HG02885 (cell line): ENCODE measurements at regions not wholly inside any gene's neighbourhood (a gene's known extent, or its start where the extent isn't known, plus 50 kb on each side); places are given as distances from the start of the nearest gene placed in this dataset.

Experiments
- ATAC-seq: cut with Tn5 transposase; IDR thresholded peaks from one replicate; pipeline ENCODE4 v1.9.1; 2021; ENCODE audit warnings: mild to moderate bottlenecking; ENCODE audit not compliant: unreplicated experiment, poor library complexity

GRCh38 chr6:126419901-126420300 lies 80.0 kb downstream of the CENPW start:
- no peak for ATAC-seq

- no peak for ATAC-seq
Observed at GRCh38 chr6:126422912-126423311, 83.0 kb downstream of the CENPW start.

- no peak for ATAC-seq
Observed at GRCh38 chr6:126427713-126428112, 87.8 kb downstream of the CENPW start.

DNA sequence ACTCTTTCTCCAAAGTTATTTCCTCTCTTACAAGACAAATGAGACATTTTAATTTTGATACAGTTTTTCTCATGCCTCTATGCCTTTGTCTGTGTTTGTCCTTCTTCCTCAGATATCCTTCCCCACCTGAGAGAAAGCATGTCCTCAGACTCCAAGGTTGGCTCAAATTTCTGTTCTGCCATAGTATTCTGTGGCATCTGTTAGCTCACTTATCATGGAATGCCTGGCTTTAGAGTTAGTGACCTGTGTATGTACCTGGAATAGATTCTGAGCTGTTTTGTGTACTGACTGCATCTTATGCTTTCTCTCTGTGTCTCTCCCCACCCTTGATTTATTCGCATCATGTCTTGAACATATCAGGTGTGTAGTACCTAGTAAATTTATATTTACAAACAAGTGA lies 90.0 kb downstream of the CENPW start:
- ATAC-seq = no peak

- ATAC-seq = no peak
Observed at GRCh38 chr6:126432564-126432963, 92.6 kb downstream of the CENPW start.

- ATAC-seq = no peak
Observed at GRCh38 chr6:126433927-126434326, 94.0 kb downstream of the CENPW start.

- ATAC-seq = no peak
Observed at GRCh38 chr6:126437205-126437604, 97.3 kb downstream of the CENPW start.

- no peak for ATAC-seq
Observed at GRCh38 chr6:126439040-126439439, 99.1 kb downstream of the CENPW start.

DNA sequence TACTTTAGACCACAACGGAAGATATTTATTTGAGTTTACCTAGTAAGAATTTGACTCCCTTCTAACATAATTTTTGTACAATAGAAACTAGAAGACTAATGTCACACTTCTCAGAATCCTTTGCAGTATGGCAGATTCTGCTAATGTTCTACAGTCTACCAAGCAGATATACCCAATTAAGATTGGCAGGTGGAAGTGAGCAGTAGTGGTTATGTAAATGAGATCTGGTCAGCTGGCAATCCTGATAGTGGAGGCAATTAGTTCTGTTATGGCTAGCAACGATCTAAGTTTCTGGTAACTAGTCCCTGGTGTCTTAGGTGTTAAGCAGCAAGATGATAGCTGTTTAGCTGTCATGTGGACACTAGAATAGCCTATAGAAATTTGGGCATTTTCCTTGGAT lies 101.0 kb downstream of the CENPW start:
- no peak for ATAC-seq

DNA sequence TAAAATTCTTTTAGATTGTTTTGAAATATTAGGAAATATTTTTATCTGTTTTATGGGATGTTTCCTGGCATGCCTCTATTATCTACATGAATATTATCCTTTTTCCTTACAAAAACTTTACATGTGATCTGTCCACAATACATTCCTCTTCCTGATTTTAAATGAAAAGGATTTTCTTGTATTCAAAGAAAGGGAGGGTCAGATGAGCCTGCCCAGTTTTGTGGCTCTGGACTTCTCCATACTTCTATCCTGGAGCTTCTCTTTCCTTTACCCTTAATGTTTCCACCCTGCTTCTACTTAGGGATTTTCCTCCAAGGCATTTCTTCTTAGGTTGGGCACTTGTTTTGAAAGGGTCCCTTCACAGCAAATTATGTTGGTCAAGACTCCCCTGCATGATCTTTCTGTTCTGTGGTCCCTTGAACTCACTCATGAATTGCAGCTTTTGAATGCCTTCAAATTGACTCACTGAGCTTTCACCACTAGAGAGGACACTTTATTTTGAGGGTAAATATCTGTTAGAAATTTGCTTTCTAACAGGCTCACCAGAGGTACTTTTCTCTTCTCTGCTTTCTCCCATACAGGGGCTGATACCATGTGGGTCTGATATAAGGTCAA lies 104.9 kb downstream of the CENPW start:
- ATAC-seq = no peak

DNA sequence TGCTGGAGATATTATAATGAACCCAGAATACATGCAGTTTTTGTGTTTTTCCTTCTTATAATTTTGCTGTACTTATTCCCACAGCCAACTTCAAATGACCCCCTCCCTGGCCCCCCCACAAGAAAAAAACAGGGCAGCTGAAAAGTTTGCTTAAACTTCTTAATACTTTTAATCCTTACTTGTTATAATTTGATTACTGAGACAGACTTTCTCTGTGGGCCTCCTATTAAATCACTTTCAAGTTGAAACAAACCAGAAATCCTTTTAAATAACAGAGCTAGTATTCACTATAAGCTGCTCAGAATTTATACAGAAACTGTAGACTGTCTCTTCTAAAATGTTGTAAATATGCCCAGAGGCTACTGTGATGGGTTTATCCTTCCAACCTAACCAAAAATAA lies 106.3 kb downstream of the CENPW start:
- ATAC-seq = no peak

DNA sequence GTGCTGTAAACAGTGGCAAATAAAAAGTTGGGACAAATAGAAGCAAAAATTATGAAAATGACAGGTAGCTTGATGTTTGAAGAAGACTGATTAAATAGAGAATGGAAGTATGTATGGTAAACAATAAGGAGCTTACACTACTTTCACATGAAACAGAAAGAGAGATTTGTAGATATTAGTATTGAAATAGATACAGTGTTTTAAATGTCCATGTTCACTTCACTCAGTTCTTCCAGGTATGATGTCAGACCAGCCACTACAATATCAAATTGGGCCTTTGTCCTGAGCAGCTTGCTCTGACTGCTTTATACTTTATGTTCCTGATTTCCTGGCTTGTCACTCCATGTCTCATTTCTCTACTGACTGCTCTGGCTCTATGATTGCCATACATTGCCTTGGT lies 107.5 kb downstream of the CENPW start:
- ATAC-seq = no peak

GRCh38 chr6:126461045-126461444 lies 121.1 kb downstream of the CENPW start:
- ATAC-seq = no peak

DNA sequence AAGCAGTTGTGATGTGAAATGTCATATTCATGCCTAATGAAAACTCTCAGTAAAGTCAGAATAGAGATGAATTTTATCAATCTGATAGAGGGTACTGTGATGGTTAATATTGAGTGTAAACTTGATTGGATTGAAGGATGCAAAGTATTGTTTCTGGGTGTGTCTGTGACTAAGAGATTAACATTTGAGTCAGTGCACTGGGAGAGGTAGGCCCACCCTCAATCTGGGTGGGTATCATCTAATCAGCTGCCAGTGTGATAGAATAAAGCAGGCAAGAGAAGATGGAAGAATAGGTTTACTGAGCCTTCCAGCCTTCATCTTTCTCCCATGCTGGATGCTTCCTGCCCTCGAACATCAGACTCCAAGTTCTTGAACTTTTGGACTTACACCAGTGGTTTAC lies 124.3 kb downstream of the CENPW start:
- no peak for ATAC-seq

DNA sequence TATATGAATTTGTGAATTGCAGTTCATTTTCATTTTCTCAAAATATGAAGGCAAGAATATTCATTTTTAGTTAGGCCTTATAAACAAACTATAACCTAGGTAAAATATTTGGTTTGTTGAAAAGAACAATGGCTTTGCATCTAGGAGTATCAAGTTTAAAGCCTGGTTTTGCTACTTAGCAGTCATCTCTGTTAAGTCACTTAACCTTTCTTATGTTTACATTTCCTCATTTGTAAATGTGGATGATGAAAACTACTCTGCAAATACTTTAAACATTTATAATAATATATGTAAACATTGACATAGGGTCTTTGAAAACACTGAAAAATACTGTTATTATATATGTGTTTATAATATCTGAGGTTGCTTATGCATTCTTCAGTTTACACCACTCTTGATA lies 135.5 kb downstream of the CENPW start:
- no peak for ATAC-seq

- ATAC-seq = peak; percentile 75
Observed at GRCh38 chr6:126477678-126478077, 137.8 kb downstream of the CENPW start.

DNA sequence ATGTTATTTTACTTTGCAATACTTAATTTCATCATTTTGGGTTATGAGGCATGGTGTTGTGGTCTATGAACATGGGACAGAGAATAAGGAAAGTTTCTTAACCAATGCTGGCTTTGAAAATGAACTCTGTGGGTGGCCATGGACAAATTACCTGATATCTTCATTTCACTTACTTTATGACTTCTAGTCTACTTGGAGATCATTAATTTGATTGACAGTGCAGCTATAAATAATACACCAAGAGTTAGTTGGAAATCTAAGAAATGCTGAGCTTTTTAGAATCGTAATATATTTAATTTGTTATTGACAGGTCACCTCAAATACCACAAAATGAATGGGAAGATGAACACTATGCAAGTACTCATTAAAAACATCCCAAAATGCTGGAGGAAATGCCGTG lies 140.4 kb downstream of the CENPW start:
- no peak for ATAC-seq

GRCh38 chr6:126481319-126481718 lies 141.4 kb downstream of the CENPW start:
- ATAC-seq = no peak

GRCh38 chr6:126504792-126505191 lies 164.9 kb downstream of the CENPW start:
- ATAC-seq = no peak

GRCh38 chr6:126513198-126513597 lies 173.3 kb downstream of the CENPW start:
- ATAC-seq = no peak

DNA sequence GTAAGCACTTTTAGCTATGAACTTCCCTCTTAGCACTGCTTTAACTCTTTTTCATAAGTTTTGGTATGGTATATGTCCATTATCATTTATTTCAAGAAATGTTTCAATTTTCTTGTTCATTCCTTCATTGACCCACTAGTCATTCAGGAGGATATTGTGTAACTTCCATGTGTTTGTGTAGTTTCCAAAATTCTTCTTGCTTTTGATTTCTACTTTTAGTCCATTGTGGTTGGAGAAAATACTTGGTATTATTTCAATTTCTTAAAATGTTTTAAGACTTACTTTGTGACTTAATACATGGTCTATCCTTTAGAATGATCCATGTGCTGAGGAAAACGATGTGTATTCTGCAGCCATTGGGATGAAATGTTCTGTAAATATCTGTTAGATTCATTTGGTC lies 176.5 kb downstream of the CENPW start:
- ATAC-seq = no peak

DNA sequence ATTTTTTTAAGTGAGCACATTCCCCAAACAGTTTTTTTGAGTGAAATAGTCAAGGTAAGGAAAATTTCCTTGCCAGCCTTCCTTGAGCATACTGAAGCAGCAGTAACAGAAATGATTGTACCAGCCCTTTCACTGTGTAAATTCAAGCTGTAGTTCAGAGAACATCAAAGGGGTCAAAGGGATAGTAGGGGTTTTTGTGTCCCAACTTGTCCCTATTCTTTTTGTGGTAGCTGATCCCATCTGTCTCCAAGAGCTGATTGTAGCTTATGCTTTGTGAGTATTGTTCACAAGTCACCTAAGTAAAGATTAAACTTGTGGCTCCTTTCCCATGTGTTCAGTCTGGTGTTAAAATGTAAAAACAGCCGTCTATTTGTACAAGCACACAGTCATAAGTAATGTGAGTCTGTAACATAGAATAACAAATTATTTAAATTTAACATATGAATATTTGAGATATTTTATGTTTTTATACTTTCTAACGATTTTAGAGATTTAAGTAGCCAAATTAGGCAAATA lies 185.0 kb downstream of the CENPW start:
- ATAC-seq = no peak

GRCh38 chr6:126526547-126526946 lies 186.6 kb downstream of the CENPW start:
- ATAC-seq = no peak
